Stimulated activated CD4-positive, alpha-beta T cell treated with anti-CD3 and anti-CD28 coated beads, Interleukin-1b, Interleukin-23, amount 100 ng/mL, for 24 hours (primary cell): ENCODE measurements at regions not wholly inside any gene's neighbourhood (a gene's known extent, or its start where the extent isn't known, plus 50 kb on each side); places are given as distances from the start of the nearest gene placed in this dataset.
"Not testable (repeated sequence)": the region's sequence is repeated elsewhere in the genome, so short reads cannot be mapped to it uniquely, and the experiment has no call there.

Experiments
- DNase-seq, 4 experiments: peaks; one replicate each; pipeline ENCODE4 v3.0.0-alpha.2; 2020; ENCODE audit warnings: low read depth in 4 of 4, low spot score in 1 of 4

- DNase-seq, result no peak
Observed at GRCh38 chr4:14155803-14156202, 528.3 kb upstream of the BOD1L1 start.

- no peak for DNase-seq
Observed at GRCh38 chr4:14157262-14157661, 529.7 kb upstream of the BOD1L1 start.

- DNase-seq, result no peak
Observed at GRCh38 chr4:14165222-14165920, 537.8 kb upstream of the BOD1L1 start.

- no peak for DNase-seq
Observed at GRCh38 chr4:14167876-14168510, 540.5 kb upstream of the BOD1L1 start.

GRCh38 chr4:14168919-14169318 lies 541.4 kb upstream of the BOD1L1 start:
- no peak for DNase-seq

- no peak for DNase-seq
Observed at GRCh38 chr4:14169460-14169859, 541.9 kb upstream of the BOD1L1 start.

- DNase-seq, result not testable (repeated sequence)
Observed at GRCh38 chr4:14169940-14170339, 542.4 kb upstream of the BOD1L1 start.

- no peak for DNase-seq
Observed at GRCh38 chr4:14176613-14177012, 549.1 kb upstream of the BOD1L1 start.

- DNase-seq, result no peak
Observed at GRCh38 chr4:14177987-14178386, 550.5 kb upstream of the BOD1L1 start.

- DNase-seq, result no peak
Observed at GRCh38 chr4:14178421-14178820, 550.9 kb upstream of the BOD1L1 start.

- DNase-seq, result no peak
Observed at GRCh38 chr4:14180166-14180565, 552.6 kb upstream of the BOD1L1 start.

- no peak for DNase-seq
Observed at GRCh38 chr4:14180983-14181601, 553.6 kb upstream of the BOD1L1 start.

GRCh38 chr4:14182148-14182547 lies 554.6 kb upstream of the BOD1L1 start:
- no peak for DNase-seq

- no peak for DNase-seq
Observed at GRCh38 chr4:14184265-14184664, 556.7 kb upstream of the BOD1L1 start.

- no peak for DNase-seq
Observed at GRCh38 chr4:14184767-14185166, 557.2 kb upstream of the BOD1L1 start.

GRCh38 chr4:14188214-14188613 lies 560.7 kb upstream of the BOD1L1 start:
- no peak for DNase-seq

GRCh38 chr4:14193601-14194000 lies 566.1 kb upstream of the BOD1L1 start:
- no peak for DNase-seq

- no peak for DNase-seq
Observed at GRCh38 chr4:14196131-14196530, 568.6 kb upstream of the BOD1L1 start.

- no peak for DNase-seq
Observed at GRCh38 chr4:14215116-14215770, 587.7 kb upstream of the BOD1L1 start.

- no peak for DNase-seq
Observed at GRCh38 chr4:14217401-14217800, 589.9 kb upstream of the BOD1L1 start.

- no peak for DNase-seq
Observed at GRCh38 chr4:14218641-14219040, 591.1 kb upstream of the BOD1L1 start.

GRCh38 chr4:14221176-14221575 lies 593.7 kb upstream of the BOD1L1 start:
- no peak for DNase-seq
